Endothelial cell of umbilical vein (primary cell): ENCODE measurements at regions not wholly inside any gene's neighbourhood (a gene's known extent, or its start where the extent isn't known, plus 50 kb on each side); places are given as distances from the start of the nearest gene placed in this dataset.

Source experiments
- BruUV-seq: library from RNA; stranded (reverse); fragments of 400-500 nt; replicated peaks from 2 replicates; lab custom pipeline; 2021; lab: Mats Ljungman, UMichigan
- CTCF ChIA-PET: fragments of 300-600, 350-600 bp; sonication (Branson Sonifier 250); formaldehyde crosslinking; loops from one replicate; lab custom pipeline; 2021; ENCODE audit warnings: antibody characterized with exemption, inconsistent platforms; lab: Charles Lee
- POLR2A ChIA-PET: fragments of 300-600, 350-600 bp; sonication (Branson Sonifier 250); formaldehyde crosslinking; loops from one replicate; lab custom pipeline; 2021; ENCODE audit warnings: antibody characterized with exemption, inconsistent platforms; lab: Charles Lee
- DNase-seq: peaks from one replicate; pipeline ENCODE4 v3.0.0-alpha.2; 2011; ENCODE audit warnings: low read depth, low spot score
- FAIRE-seq: peaks from 2 replicates; lab custom pipeline; 2011; peaks lifted over from hg19 to GRCh38; lab: Jason Lieb, UNC
- H2AFZ ChIP-seq: 2 replicates; pipeline ENCODE4 v1.6.0; 2012; ENCODE audit warnings: low read depth, low read length, control low read depth, inconsistent platforms
- H3K27ac ChIP-seq: 2 replicates; pipeline ENCODE4 v1.5.1; 2011; ENCODE audit warnings: low read depth, mild to moderate bottlenecking, control low read depth, low read length, moderate library complexity; ENCODE audit not compliant: insufficient read depth
- H3K27me3 ChIP-seq, 2 experiments: 2 replicates each; pipeline versions ENCODE4 v1.6.0 to v1.6.1; 2011; ENCODE audit warnings: low read length in 2 of 2, mixed read lengths in 1 of 2; ENCODE audit not compliant: control insufficient read depth in 2 of 2, insufficient read depth in 2 of 2
- H3K36me3 ChIP-seq, 2 experiments: 2 replicates in 1 of 2; 3 replicates in 1 of 2; pipeline ENCODE4 v1.5.1; 2011; ENCODE audit warnings: low read length in 2 of 2, mild to moderate bottlenecking in 1 of 2, moderate library complexity in 1 of 2; ENCODE audit not compliant: control insufficient read depth in 2 of 2, insufficient read depth in 2 of 2; ENCODE audit errors: extremely low read depth in 1 of 2
- H3K4me1 ChIP-seq: 3 replicates; pipeline ENCODE4 v1.5.1; 2011; ENCODE audit warnings: mild to moderate bottlenecking, low read length; ENCODE audit not compliant: control insufficient read depth, insufficient read depth; ENCODE audit errors: extremely low read depth
- H3K4me2 ChIP-seq: 2 replicates; pipeline ENCODE4 v1.6.1; 2011; ENCODE audit warnings: low read length, control low read depth, mixed read lengths; ENCODE audit not compliant: insufficient read depth
- H3K4me3 ChIP-seq, 3 experiments: fragments of 200-600 bp in 1 of 3; sonication (generic), shearing (Covaris generic) in 1 of 3; replicated peaks in 1 of 3; 2 replicates each; pipeline ENCODE4 v1.5.1; 2011 to 2016; ENCODE audit warnings: control low read depth in 3 of 3, low read length in 3 of 3, mild to moderate bottlenecking in 2 of 3, inconsistent platforms in 1 of 3, low read depth in 1 of 3, moderate library complexity in 1 of 3; ENCODE audit not compliant: insufficient read depth in 1 of 3
- H3K79me2 ChIP-seq: 2 replicates; pipeline ENCODE4 v1.6.0; 2012; ENCODE audit warnings: low read length, inconsistent platforms; ENCODE audit not compliant: control insufficient read depth, insufficient read depth
- H3K9ac ChIP-seq: replicated peaks from 2 replicates; pipeline ENCODE3; 2011; ENCODE audit warnings: low read length, control low read depth; ENCODE audit not compliant: insufficient read depth; ENCODE audit errors: extremely low read depth
- H3K9me1 ChIP-seq: replicated peaks from 3 replicates; pipeline ENCODE4 v1.6.0; 2011; ENCODE audit warnings: mild to moderate bottlenecking, low read length; ENCODE audit not compliant: control insufficient read depth, insufficient read depth; ENCODE audit errors: extremely low read depth
- H3K9me3 ChIP-seq: replicated peaks from 2 replicates; pipeline ENCODE4 v1.5.1; 2012; ENCODE audit warnings: low read length, inconsistent platforms; ENCODE audit not compliant: control insufficient read depth, insufficient read depth
- H4K20me1 ChIP-seq: replicated peaks from 2 replicates; pipeline ENCODE3; 2011; ENCODE audit warnings: mild to moderate bottlenecking, low read length; ENCODE audit not compliant: control insufficient read depth, insufficient read depth; ENCODE audit errors: extremely low read depth
- FOS ChIP-seq: IDR thresholded peaks from 2 replicates; pipeline ENCODE4 v1.6.1; 2011; ENCODE audit warnings: mild to moderate bottlenecking, low read length, moderate library complexity, borderline replicate concordance; ENCODE audit not compliant: insufficient read depth
- JUN ChIP-seq: IDR thresholded peaks from 2 replicates; pipeline ENCODE4 v1.6.1; 2011; ENCODE audit warnings: borderline replicate concordance, low read depth; ENCODE audit not compliant: insufficient read length, insufficient read depth
- MYC ChIP-seq: IDR thresholded peaks from one replicate; pipeline ENCODE4 v1.6.1; 2011; ENCODE audit warnings: mild to moderate bottlenecking, low read depth, low read length
- POLR2A ChIP-seq: IDR thresholded peaks from 2 replicates; pipeline ENCODE4 v1.6.1; 2012; ENCODE audit warnings: low read depth, mild to moderate bottlenecking, control low read depth, low read length
- POLR2AphosphoS5 ChIP-seq: IDR thresholded peaks from 2 replicates; pipeline ENCODE4 v1.6.1; 2012; ENCODE audit warnings: low read depth, mild to moderate bottlenecking, control low read depth, low read length, moderate library complexity; ENCODE audit not compliant: insufficient read depth
- dilution Hi-C: fragments of 300-500 bp; cut with MboI; formaldehyde crosslinking; loops from one replicate; pipeline ENCODE4 v1.15.0; 2019; ENCODE audit warnings: low sequenced_read_pairs; ENCODE audit not compliant: extremely low pct_ligation_motif_present
- intact Hi-C: fragments of 100-400 bp; cut with micrococcal nuclease; formaldehyde crosslinking; loops from one replicate; pipeline ENCODE4 v1.10.0; 2022
- TF ChIP-seq, protein P1 (sequence below): IDR thresholded peaks from 2 replicates; pipeline ENCODE4 v1.6.1; 2011; ENCODE audit not compliant: insufficient read depth, insufficient read length
- TF ChIP-seq, protein P2 (sequence below), 2 donors: IDR thresholded peaks; 1 replicate in 1 of 2; 2 replicates in 1 of 2; pipeline ENCODE4 v1.5.1; 2011; ENCODE audit warnings: low read length in 2 of 2, mild to moderate bottlenecking in 2 of 2, moderate library complexity in 2 of 2, control low read depth in 1 of 2, inconsistent platforms in 1 of 2, low read depth in 1 of 2; ENCODE audit not compliant: insufficient read depth in 1 of 2; ENCODE audit errors: extremely low read depth in 1 of 2

DNA sequence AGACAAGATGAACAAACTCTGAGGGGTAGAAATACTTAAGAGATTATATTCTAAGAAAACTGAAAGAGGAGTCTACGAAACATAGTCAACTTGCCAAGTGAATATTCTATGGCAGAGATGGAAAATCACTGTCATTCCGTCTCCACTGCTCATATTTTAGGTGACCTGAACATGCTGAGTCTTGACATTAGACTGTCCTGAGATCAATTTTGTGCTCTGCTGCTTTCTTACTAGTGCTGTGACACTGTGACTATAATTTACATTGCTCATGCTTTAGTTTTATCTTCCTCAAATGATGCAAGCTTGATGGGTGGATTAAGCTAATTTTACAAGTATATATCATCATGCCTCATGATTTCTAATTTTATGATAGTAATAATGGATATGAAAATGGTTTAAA, 228.2 kb upstream of the LRFN5 start:
- Histone ChIP-seq H3K27ac (no peak overlapping the region), H2AFZ (no peak overlapping the region), H3K9ac (no peak overlapping the region), H3K27me3 (no peaks in the 10 kb centered on the region), H3K4me2 (no peak overlapping the region), H4K20me1 (no peaks in the 10 kb centered on the region), H3K79me2 (no peaks in the 10 kb centered on the region), H3K36me3 (no peaks in the 10 kb centered on the region), H3K4me3 (no peak overlapping the region), H3K4me1 (no peaks in the 10 kb centered on the region), H3K9me3 (peaks cover 7% of the 10 kb centered on the region), H3K9me1 (no peaks in the 10 kb centered on the region)
- intact Hi-C loops = no loop called here
- FAIRE-seq = no peak
- DNase-seq = no peak
- ChIA-PET POLR2A (no interaction called here), CTCF (no interaction called here)
- TF ChIP-seq FOS (no peak), POLR2A (no peak), JUN (no peak), MYC (no peak)
- dilution Hi-C loops = no loop called here
- BruUV-seq = no TSS peak

DNA sequence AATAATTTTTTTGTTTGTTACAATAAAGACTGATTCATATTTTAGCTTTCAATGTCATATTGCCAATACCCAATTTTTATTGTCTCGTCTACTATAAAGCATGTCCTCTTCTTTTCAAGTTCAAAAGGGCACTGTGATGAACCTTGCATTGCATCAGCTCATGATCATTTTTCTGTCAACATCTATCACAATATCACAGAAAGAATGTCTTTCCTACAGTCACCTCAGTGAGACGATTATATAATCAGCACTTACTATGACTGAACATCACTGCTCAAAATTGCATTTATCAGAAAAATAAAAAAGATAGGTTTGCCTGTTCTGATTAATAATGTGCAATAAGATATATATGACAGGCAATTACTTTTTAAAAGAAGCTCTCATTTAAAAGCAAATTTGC, 228.7 kb upstream of the LRFN5 start:
- TF ChIP-seq, protein P1, sequence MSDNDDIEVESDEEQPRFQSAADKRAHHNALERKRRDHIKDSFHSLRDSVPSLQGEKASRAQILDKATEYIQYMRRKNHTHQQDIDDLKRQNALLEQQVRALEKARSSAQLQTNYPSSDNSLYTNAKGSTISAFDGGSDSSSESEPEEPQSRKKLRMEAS = no peak
- no peak for TF ChIP-seq POLR2AphosphoS5
- no peak for TF ChIP-seq POLR2A
- TF ChIP-seq, protein P2, sequence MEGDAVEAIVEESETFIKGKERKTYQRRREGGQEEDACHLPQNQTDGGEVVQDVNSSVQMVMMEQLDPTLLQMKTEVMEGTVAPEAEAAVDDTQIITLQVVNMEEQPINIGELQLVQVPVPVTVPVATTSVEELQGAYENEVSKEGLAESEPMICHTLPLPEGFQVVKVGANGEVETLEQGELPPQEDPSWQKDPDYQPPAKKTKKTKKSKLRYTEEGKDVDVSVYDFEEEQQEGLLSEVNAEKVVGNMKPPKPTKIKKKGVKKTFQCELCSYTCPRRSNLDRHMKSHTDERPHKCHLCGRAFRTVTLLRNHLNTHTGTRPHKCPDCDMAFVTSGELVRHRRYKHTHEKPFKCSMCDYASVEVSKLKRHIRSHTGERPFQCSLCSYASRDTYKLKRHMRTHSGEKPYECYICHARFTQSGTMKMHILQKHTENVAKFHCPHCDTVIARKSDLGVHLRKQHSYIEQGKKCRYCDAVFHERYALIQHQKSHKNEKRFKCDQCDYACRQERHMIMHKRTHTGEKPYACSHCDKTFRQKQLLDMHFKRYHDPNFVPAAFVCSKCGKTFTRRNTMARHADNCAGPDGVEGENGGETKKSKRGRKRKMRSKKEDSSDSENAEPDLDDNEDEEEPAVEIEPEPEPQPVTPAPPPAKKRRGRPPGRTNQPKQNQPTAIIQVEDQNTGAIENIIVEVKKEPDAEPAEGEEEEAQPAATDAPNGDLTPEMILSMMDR (IDR thresholded peaks at IDR 0.05; ENCODE audit: extremely low read depth in 1 of 2, insufficient read depth in 1 of 2, low read depth in 1 of 2, low read length in 2 of 2) = no peak
- no peak for TF ChIP-seq MYC
- no peak for TF ChIP-seq FOS
- no peaks in the 10 kb centered on the region for H3K4me1 ChIP-seq
- ChIA-PET CTCF (no interaction called here), POLR2A (no interaction called here)
- H3K27ac ChIP-seq = no peak overlapping the region
- H3K4me3 ChIP-seq = no peak overlapping the region
- FAIRE-seq (no peak), DNase-seq (no peak)
- H2AFZ ChIP-seq = no peak overlapping the region
- H3K36me3 ChIP-seq = no peaks in the 10 kb centered on the region
- no peaks in the 10 kb centered on the region for H3K79me2 ChIP-seq
- no peaks in the 10 kb centered on the region for H3K9me1 ChIP-seq
- intact Hi-C loops = no loop called here
- dilution Hi-C loops = no loop called here
- no peak overlapping the region for H3K4me2 ChIP-seq
- peaks cover 7% of the 10 kb centered on the region for H3K9me3 ChIP-seq
- no peaks in the 10 kb centered on the region for H3K27me3 ChIP-seq
- no peak overlapping the region for H3K9ac ChIP-seq
- no peaks in the 10 kb centered on the region for H4K20me1 ChIP-seq
- no TSS peak for BruUV-seq
